Ramos (cell line): ENCODE measurements at regions not wholly inside any gene's neighbourhood (a gene's known extent, or its start where the extent isn't known, plus 50 kb on each side); places are given as distances from the start of the nearest gene placed in this dataset.
"Not testable (repeated sequence)": the region's sequence is repeated elsewhere in the genome, so short reads cannot be mapped to it uniquely, and the experiment has no call there.

Source experiments
- in situ Hi-C: fragments of 300-500 bp; cut with MboI; formaldehyde crosslinking; loops from one replicate; pipeline ENCODE4 v1.14.3; 2022; ENCODE audit warnings: low sequenced_read_pairs; ENCODE audit not compliant: unreplicated experiment

DNA sequence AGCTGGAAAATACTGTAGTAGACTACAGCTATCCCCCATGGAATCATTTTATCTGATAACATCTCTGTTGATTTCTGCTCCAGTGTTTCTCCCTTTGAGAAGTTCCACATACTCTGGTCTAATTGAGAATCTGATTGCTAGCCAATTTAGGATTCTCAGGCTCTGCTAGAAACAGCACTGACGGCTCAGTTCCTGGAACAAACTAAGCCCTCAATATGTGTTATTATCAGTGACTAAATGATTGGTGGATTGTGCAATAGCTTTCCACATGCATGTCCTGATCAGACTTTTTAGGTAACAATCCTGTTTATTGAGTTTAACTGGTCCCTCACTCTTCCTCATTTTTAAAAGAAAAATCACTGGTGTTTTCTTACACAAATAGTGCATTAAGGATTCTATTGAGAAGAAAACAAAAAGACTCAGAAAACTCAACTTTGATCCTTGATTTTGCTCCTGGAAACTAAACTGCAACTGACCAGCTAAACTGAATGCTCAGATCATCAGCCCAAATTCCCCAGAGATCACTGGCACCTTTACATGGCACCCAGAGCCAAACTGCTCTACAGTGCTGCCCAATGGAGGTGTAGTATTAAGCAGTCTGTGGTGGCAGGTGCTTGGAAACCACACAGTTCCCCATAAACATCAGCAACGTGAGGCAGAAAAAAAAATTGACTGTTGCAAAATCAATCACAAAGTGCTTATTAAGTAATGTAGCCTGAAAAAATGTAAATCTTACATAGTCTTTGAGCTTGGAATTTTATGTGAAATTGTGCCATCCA, 423.7 kb downstream of the TOX3 start:
- in situ Hi-C loops, result no loop called here

DNA sequence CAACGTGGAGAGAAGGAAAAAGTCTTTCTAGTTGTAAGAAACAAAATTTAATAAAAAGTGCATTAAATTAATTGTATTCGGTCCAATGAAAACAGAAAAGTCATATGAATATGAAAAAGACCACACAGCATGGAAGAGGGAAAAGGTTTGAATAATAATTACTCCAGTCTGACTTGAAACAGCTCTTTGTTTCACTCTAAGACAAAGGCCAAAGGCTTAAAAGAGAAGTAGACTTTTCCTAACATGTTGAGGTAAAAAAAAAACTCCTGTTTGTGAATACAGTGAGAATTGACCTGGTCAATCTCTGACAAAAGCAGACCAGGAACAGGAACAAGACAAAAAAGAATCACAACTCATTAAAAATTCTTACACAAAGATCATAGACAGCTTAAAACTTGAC, 429.8 kb downstream of the TOX3 start:
- in situ Hi-C loops, result no loop called here

GRCh38 chr16:52114379-52114778, 432.6 kb downstream of the TOX3 start:
- in situ Hi-C loops, result no loop called here

- in situ Hi-C loops, result no loop called here
Observed at GRCh38 chr16:52113533-52114183, 433.3 kb downstream of the TOX3 start.

GRCh38 chr16:52104993-52105392, 441.9 kb downstream of the TOX3 start:
- in situ Hi-C loops, result not testable (repeated sequence)

DNA sequence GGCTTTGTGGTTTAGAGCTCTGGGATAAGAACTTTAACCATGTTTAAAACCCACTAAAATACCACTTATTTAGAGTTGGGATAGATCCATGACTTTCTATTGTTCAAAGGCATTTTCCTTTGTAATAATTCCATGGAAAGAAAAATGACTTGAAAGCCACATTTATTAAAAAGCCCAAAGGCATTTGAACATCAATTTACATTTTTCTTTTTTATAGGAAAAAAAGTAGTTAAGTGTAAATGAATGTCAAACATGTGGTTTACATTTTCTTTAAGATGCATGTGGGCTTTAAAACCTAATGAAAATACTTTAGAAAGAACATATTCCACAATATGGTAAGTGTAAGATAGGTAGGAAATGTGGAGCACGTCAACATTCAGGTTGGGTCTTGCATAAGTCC, 443.2 kb downstream of the TOX3 start:
- in situ Hi-C loops, result no loop called here

- in situ Hi-C loops, result no loop called here
Observed at GRCh38 chr16:52101246-52101645, 445.7 kb downstream of the TOX3 start.

DNA sequence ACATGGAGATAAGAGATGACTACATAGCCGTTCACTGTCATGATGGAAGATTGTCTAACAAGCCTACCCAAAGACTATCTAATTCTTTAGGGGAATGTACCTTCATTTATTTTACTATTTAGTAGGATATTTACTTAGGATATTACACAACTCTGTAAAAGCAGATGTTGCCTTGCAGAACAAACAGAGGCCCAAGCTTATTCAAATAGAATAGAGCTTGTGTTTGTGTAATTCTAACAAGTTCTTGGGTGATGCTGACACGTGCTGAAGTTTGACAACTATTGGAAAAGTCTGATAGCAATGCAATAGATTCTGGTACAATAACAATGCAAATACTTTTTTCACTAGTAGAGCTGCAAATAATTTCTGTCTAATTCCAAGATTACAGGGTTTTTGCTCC, 447.6 kb downstream of the TOX3 start:
- in situ Hi-C loops, result no loop called here

DNA sequence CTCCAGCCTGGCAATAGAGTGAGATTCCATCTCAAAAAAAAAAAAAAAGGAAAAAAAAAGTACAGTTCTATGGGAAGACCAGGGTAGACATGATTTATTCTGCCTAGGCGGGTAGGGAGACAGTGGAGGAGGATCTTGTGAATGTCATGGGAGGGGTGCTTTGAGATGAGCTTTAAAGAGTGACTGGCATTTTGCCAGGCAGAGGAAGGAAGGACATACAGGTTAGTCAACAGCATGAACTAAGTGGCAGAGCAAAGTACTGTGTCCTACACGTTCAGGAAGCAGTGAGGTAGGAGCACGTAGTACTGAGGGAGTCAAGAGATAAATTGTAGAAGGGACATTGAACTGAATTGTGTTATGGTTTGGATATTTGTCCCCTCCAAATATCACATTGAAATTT, 451.5 kb downstream of the TOX3 start:
- in situ Hi-C loops, result no loop called here

- in situ Hi-C loops, result no loop called here
Observed at GRCh38 chr16:52092126-52092525, 454.8 kb downstream of the TOX3 start.

- in situ Hi-C loops, result no loop called here
Observed at GRCh38 chr16:52090080-52090479, 456.9 kb downstream of the TOX3 start.

DNA sequence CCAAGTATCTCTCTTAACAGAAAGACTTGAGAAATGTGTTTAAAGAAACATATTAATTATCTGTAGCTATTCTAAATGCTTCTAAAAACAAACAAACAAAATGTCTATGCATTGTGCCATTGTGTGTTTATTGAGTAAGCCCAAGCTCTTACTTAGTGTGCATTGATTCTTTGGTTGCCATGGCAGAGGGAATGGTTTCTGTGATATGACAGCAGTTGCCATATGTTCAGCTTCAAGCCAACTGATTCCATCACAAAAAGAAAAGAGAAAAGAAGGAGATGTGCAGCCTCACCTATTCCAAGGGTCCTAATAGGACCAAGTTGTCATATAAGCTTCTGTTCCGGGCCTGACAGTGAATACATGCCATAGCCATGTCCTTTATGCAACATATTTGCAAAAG, 457.5 kb downstream of the TOX3 start:
- in situ Hi-C loops, result no loop called here

DNA sequence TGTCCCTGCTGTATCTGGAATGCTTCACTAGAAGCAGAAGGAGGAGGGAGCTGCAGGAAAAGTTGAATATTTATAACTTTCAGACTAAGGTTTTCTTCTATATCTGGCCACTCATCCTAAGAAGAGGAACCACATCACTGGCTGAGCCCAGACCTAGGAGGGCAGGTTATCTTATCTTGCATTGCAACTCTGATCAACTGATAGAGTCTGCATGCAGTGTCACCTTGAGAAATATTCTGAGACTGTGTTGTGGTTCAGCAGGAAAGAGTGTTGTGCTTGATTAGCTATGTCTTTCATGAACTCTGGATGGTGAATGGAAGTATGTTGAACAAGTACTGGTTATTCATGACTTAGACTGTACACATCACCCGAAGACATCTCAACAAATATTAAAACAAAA, 460.0 kb downstream of the TOX3 start:
- in situ Hi-C loops, result no loop called here

- in situ Hi-C loops, result no loop called here
Observed at GRCh38 chr16:52078716-52079655, 468.0 kb downstream of the TOX3 start.

- in situ Hi-C loops, result no loop called here
Observed at GRCh38 chr16:52077607-52078006, 469.3 kb downstream of the TOX3 start.

GRCh38 chr16:52076801-52077201, 470.1 kb downstream of the TOX3 start:
- in situ Hi-C loops, result no loop called here

GRCh38 chr16:52076332-52076731, 470.6 kb downstream of the TOX3 start:
- in situ Hi-C loops, result no loop called here

GRCh38 chr16:52074133-52074532, 472.8 kb downstream of the TOX3 start:
- in situ Hi-C loops, result no loop called here

DNA sequence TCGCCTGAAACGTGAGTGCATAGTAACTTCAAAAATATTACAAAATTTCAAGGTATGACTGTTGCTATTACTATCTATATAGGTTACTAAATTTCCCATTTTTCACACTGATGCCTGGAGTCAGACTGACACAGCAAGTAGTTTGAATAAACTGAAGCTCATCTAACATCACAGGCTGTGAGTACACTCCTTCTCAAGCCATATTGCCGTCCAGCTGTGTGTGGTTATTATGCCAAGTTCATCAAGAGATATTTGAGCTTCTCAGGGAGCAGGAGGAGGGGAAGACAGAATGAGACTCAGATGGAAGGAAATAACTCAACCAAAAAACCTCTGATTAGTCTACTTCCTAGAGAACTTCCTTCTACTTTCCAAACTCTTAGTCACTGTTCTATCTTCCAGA, 473.9 kb downstream of the TOX3 start:
- in situ Hi-C loops, result no loop called here

DNA sequence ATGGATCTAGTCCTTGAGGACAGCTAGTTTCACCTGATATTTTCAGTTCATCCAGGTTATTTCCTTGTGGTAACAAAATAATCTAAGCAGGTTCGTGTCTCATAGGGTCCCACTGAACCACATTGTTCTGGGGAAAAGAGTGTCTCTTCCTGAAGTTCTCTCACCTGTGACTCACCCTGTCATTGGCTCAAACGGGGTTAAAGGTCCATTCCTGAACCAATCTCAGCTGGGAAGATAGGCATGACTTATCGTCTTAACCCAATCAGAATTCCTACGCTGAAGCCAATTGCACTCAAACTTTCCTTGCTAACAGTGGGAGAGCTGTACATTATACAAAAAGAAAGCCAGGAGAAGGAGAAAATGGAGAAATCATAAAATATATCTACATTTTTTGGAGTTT, 475.8 kb downstream of the TOX3 start:
- in situ Hi-C loops, result no loop called here
